ENCODE measurements at regions not wholly inside any gene's neighbourhood (a gene's known extent, or its start where the extent isn't known, plus 50 kb on each side); places are given as distances from the start of the nearest gene placed in this dataset.

DNA sequence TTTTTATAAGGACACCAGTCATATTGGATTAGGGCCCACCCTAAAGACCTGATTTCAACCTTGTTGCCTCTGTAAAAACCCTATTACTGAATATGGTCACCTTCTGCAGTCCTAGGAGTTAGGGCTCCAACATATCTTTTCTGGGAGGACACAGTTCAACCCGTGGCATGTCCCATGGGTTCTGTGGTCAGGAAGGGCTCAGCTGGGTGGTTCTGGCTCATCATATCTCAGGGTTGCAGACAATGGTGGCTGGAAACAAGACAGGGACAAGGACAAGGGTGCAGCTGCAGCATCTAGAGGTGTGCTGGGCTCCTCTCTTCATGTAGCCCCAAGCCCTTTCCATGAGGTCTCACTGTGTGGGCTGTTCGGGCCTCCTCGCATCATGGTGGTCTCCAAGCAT is 63.1 kb upstream of the FOXF1 start:
- Histone ChIP-seq H3K36me3 (ENCODE audit: control insufficient read depth, insufficient read depth, low read length) (no peaks in the 10 kb centered on the region), H3K4me3 (replicated peaks; ENCODE audit: low read depth, low read length) (no peak overlapping the region), H3K27me3 (replicated peaks; ENCODE audit: control insufficient read depth, insufficient read depth, low read length) (peaks cover 5% of the 10 kb centered on the region)
- DNase-seq (ENCODE audit: extremely low read depth, insufficient read length), result no peak
- TF ChIP-seq, protein P1, sequence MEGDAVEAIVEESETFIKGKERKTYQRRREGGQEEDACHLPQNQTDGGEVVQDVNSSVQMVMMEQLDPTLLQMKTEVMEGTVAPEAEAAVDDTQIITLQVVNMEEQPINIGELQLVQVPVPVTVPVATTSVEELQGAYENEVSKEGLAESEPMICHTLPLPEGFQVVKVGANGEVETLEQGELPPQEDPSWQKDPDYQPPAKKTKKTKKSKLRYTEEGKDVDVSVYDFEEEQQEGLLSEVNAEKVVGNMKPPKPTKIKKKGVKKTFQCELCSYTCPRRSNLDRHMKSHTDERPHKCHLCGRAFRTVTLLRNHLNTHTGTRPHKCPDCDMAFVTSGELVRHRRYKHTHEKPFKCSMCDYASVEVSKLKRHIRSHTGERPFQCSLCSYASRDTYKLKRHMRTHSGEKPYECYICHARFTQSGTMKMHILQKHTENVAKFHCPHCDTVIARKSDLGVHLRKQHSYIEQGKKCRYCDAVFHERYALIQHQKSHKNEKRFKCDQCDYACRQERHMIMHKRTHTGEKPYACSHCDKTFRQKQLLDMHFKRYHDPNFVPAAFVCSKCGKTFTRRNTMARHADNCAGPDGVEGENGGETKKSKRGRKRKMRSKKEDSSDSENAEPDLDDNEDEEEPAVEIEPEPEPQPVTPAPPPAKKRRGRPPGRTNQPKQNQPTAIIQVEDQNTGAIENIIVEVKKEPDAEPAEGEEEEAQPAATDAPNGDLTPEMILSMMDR (IDR thresholded peaks at IDR 0.05; ENCODE audit: insufficient read depth, low read length, poor library complexity, severe bottlenecking), result no peak

DNA sequence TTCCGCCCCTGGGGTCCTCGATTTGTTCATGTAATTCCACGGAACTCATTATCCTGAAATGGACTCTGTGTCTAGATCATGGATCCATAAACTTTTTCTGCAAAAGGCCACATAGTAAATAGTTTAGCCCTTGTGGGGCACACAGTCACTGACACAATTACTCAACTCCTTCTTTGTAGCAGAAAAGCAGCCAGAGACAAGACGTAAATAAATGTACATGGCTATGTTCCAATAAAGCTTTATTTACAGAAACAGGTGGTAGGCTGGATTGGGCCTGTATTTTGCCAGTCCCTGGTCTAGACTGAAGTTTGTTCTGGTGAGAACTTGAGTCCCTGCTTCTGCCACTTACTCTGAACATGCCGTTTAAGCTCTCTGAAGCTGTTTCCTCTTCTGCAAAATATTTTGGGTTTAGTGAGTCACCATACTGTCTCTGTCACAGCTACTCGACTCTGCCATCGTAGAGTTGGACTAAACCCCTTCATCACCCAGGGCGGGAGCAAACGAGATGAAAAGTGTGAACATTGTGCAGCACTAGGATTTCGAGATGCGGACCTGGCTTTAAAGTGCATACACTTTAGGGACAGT is 61.9 kb upstream of the FOXF1 start:
- Histone ChIP-seq H3K4me3 (replicated peaks; ENCODE audit: low read depth, low read length) (no peak overlapping the region), H3K27me3 (replicated peaks; ENCODE audit: control insufficient read depth, insufficient read depth, low read length) (peaks cover 3% of the 10 kb centered on the region), H3K36me3 (ENCODE audit: control insufficient read depth, insufficient read depth, low read length) (no peaks in the 10 kb centered on the region)
- DNase-seq (ENCODE audit: extremely low read depth, insufficient read length), result no peak
- TF ChIP-seq, protein P1 (IDR thresholded peaks at IDR 0.05; ENCODE audit: insufficient read depth, low read length, poor library complexity, severe bottlenecking), result no peak

DNA sequence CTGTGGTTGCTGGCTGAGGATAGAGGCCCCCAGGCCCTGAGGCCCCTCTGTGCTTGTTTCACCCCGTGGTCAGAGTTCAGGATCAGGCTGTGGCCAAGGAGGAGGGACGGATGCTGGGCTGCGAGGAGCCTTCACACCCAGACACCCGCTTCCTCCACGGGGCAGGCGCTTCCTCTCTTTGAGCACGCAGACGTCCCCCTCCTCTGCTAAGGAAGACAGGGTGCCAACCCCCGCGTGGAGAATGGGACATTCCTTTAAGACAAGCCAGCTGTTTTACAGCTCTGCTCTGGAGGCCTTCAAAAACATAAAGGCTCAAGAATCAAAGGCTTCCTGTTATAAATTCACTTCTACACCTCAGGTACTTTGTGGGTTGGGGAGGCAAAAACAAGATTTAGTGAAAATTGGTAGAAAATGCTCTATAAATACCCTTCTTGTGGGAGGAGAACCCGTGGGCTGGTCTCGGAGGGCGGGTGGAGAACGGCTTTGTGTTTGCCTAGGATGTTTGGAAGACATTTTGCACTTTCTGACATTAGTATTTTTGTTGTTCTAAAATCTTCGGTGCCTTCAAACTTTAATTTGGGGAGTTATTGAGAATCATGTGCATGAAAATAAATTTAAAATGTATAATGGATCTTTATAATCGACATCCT is 60.8 kb upstream of the FOXF1 start:
- no peak for DNase-seq (ENCODE audit: extremely low read depth, insufficient read length)
- no peak overlapping the region for H3K4me3 ChIP-seq (replicated peaks; ENCODE audit: low read depth, low read length)
- TF ChIP-seq, protein P1 (IDR thresholded peaks at IDR 0.05; ENCODE audit: insufficient read depth, low read length, poor library complexity, severe bottlenecking), result no peak

DNA sequence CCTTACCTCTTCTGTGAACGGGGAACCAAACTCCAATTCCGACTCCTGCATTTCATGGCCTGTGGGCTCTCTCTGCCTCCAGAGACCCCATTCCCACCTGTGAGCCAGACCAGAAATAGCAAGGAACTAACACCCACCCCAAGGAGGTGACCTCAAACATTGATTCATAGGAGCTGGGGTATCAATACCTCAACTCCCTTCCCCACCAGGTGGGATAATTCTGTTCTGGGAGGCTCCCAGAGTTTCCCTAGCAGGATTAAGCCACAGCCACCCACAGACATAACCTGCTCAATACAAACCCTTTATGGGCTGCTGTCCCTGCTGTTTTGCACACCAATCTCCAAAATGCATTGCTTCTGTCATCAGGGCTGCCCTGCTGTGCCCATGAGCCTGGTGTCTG is 59.6 kb upstream of the FOXF1 start:
- Histone ChIP-seq H3K27me3 (replicated peaks; ENCODE audit: control insufficient read depth, insufficient read depth, low read length) (peaks cover 3% of the 10 kb centered on the region), H3K4me3 (replicated peaks; ENCODE audit: low read depth, low read length) (no peak overlapping the region), H3K36me3 (ENCODE audit: control insufficient read depth, insufficient read depth, low read length) (no peaks in the 10 kb centered on the region)
- DNase-seq (ENCODE audit: extremely low read depth, insufficient read length), result no peak
- TF ChIP-seq, protein P1 (IDR thresholded peaks at IDR 0.05; ENCODE audit: insufficient read depth, low read length, poor library complexity, severe bottlenecking), result no peak

More for the DNA sequence above, 60.8 kb upstream of the FOXF1 start:
- Histone ChIP-seq H3K27me3 (replicated peaks; ENCODE audit: control insufficient read depth, insufficient read depth, low read length) (peaks cover 3% of the 10 kb centered on the region), H3K36me3 (ENCODE audit: control insufficient read depth, insufficient read depth, low read length) (no peaks in the 10 kb centered on the region)

DNA sequence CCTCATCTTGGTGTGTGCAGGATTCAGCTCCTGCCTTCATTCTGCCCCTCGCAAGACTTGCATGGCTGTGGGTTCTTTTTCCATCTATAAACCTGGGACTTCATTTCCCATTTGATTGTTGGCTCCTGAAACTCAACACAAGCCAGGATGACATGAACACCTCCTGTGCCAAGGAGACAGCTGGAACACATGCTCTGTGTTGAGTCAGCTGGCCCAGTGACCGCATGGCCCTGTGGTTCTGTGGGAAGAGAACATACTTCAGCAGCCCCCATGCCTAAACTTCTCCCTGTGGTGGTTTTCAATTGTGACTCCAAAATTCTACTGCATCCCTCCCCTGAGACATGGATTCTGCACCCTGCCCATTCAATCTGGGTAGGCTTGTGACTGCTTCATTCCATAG is 57.9 kb upstream of the FOXF1 start:
- DNase-seq (ENCODE audit: extremely low read depth, insufficient read length), result no peak
- no peak overlapping the region for H3K4me3 ChIP-seq (replicated peaks; ENCODE audit: low read depth, low read length)
- peaks cover 2% of the 10 kb centered on the region for H3K27me3 ChIP-seq (replicated peaks; ENCODE audit: control insufficient read depth, insufficient read depth, low read length)
- H3K36me3 ChIP-seq (ENCODE audit: control insufficient read depth, insufficient read depth, low read length), result no peaks in the 10 kb centered on the region
- TF ChIP-seq, protein P1 (IDR thresholded peaks at IDR 0.05; ENCODE audit: insufficient read depth, low read length, poor library complexity, severe bottlenecking), result no peak

Data from GM06990 (cell line).